DOHH2 (cell line): ENCODE measurements at regions not wholly inside any gene's neighbourhood (a gene's known extent, or its start where the extent isn't known, plus 50 kb on each side); places are given as distances from the start of the nearest gene placed in this dataset.

Source experiments
- H3F3A ChIP-seq: fragments of 200-600 bp; sonication (generic), shearing (Covaris generic); 2 replicates; pipeline ENCODE4 v1.6.0; 2016; ENCODE audit warnings: antibody characterized with exemption, mild to moderate bottlenecking; ENCODE audit not compliant: control insufficient read depth, insufficient read depth
- H3K27ac ChIP-seq: fragments of 200-600 bp; sonication (generic); 2 replicates; pipeline ENCODE4 v1.5.1; 2014; ENCODE audit warnings: low read depth, mild to moderate bottlenecking, low read length, moderate library complexity
- H3K27me3 ChIP-seq: fragments of 200-600 bp; sonication (generic); 2 replicates; pipeline ENCODE4 v1.6.1; 2014; ENCODE audit warnings: mild to moderate bottlenecking, low read length, mixed read lengths; ENCODE audit not compliant: control insufficient read depth
- H3K36me3 ChIP-seq: fragments of 200-600 bp; sonication (generic); 2 replicates; pipeline ENCODE4 v1.6.1; 2014; ENCODE audit warnings: mild to moderate bottlenecking, low read length, moderate library complexity, mixed read lengths; ENCODE audit not compliant: control insufficient read depth
- H3K4me1 ChIP-seq: fragments of 200-600 bp; sonication (generic); 2 replicates; pipeline ENCODE4 v1.6.1; 2014; ENCODE audit warnings: mild to moderate bottlenecking, low read length, mixed read lengths; ENCODE audit not compliant: control insufficient read depth
- H3K4me2 ChIP-seq: fragments of 200-600 bp; sonication (generic); 2 replicates; pipeline ENCODE4 v1.6.0; 2014; ENCODE audit warnings: mild to moderate bottlenecking, low read length, moderate library complexity
- H3K4me3 ChIP-seq: fragments of 200-600 bp; sonication (generic); 2 replicates; pipeline ENCODE4 v1.5.1; 2014; ENCODE audit warnings: mild to moderate bottlenecking, low read length, mixed read lengths
- H3K79me2 ChIP-seq: fragments of 200-600 bp; sonication (generic); 2 replicates; pipeline ENCODE4 v1.6.1; 2014; ENCODE audit warnings: mild to moderate bottlenecking, low read length, mixed read lengths; ENCODE audit not compliant: control insufficient read depth
- H3K9me2 ChIP-seq: fragments of 200-600 bp; sonication (generic); replicated peaks from 2 replicates; pipeline ENCODE4 v1.6.1; 2014; ENCODE audit warnings: mild to moderate bottlenecking, low read length, mixed read lengths; ENCODE audit not compliant: control insufficient read depth
- H3K9me3 ChIP-seq: fragments of 200-600 bp; sonication (generic); 2 replicates; pipeline ENCODE4 v1.6.1; 2014; ENCODE audit warnings: antibody characterized with exemption, low read length, mixed read lengths; ENCODE audit not compliant: control insufficient read depth, insufficient read depth
- H4K20me1 ChIP-seq: fragments of 200-600 bp; sonication (generic); 2 replicates; pipeline ENCODE4 v1.6.0; 2014; ENCODE audit warnings: low read depth, mild to moderate bottlenecking, antibody characterized with exemption, low read length, moderate library complexity; ENCODE audit not compliant: control insufficient read depth, insufficient read depth
- CTCF ChIP-seq: fragments of 200-600 bp; sonication (generic); IDR thresholded peaks from one replicate; pipeline ENCODE4 v1.5.1; 2014; ENCODE audit warnings: antibody characterized with exemption, mild to moderate bottlenecking, low read depth, low read length; ENCODE audit not compliant: poor library complexity, severe bottlenecking
- EZH2phosphoT487 ChIP-seq: fragments of 200-600 bp; sonication (generic); IDR thresholded peaks from 2 replicates; pipeline ENCODE4 v1.6.1; 2017; ENCODE audit warnings: borderline replicate concordance, mild to moderate bottlenecking, antibody characterized with exemption, low read length, moderate library complexity, mixed read lengths

- no peaks in the 10 kb centered on the region for H3K27me3 ChIP-seq
- no peak overlapping the region for H3K4me3 ChIP-seq
- no peaks in the 10 kb centered on the region for H3K36me3 ChIP-seq
- TF ChIP-seq CTCF, result no peak
- no peak for TF ChIP-seq EZH2phosphoT487
- no peak overlapping the region for H3K27ac ChIP-seq
- H4K20me1 ChIP-seq, result no peaks in the 10 kb centered on the region
- no peak overlapping the region for H3K4me2 ChIP-seq
- no peaks in the 10 kb centered on the region for H3F3A ChIP-seq
- H3K9me2 ChIP-seq, result no peaks in the 10 kb centered on the region
- H3K79me2 ChIP-seq, result no peaks in the 10 kb centered on the region
- no peaks in the 10 kb centered on the region for H3K9me3 ChIP-seq
- no peaks in the 10 kb centered on the region for H3K4me1 ChIP-seq
Measured at GRCh38 chr11:70621241-70621640, 222.9 kb downstream of the CTTN start.

GRCh38 chr11:70622091-70622490 is 223.8 kb downstream of the CTTN start:
- Histone ChIP-seq H3K9me2 (no peaks in the 10 kb centered on the region), H3K4me2 (no peak overlapping the region), H3K27me3 (no peaks in the 10 kb centered on the region), H3K4me1 (no peaks in the 10 kb centered on the region), H3F3A (no peaks in the 10 kb centered on the region), H4K20me1 (no peaks in the 10 kb centered on the region), H3K27ac (no peak overlapping the region), H3K79me2 (no peaks in the 10 kb centered on the region), H3K4me3 (no peak overlapping the region), H3K9me3 (no peaks in the 10 kb centered on the region), H3K36me3 (no peaks in the 10 kb centered on the region)
- TF ChIP-seq EZH2phosphoT487 (no peak), CTCF (no peak)

- H3K4me3 ChIP-seq, result no peak overlapping the region
- H3K9me2 ChIP-seq, result no peaks in the 10 kb centered on the region
- no peaks in the 10 kb centered on the region for H3K9me3 ChIP-seq
- no peak overlapping the region for H3K27ac ChIP-seq
- H3K4me2 ChIP-seq, result no peak overlapping the region
- no peaks in the 10 kb centered on the region for H4K20me1 ChIP-seq
- H3F3A ChIP-seq, result no peaks in the 10 kb centered on the region
- TF ChIP-seq CTCF, result no peak
- no peak for TF ChIP-seq EZH2phosphoT487
- H3K79me2 ChIP-seq, result no peaks in the 10 kb centered on the region
- no peaks in the 10 kb centered on the region for H3K27me3 ChIP-seq
- H3K4me1 ChIP-seq, result no peaks in the 10 kb centered on the region
- H3K36me3 ChIP-seq, result no peaks in the 10 kb centered on the region
Measured at GRCh38 chr11:70623906-70624597, 225.7 kb downstream of the CTTN start.
